ENCODE measurements at regions not wholly inside any gene's neighbourhood (a gene's known extent, or its start where the extent isn't known, plus 50 kb on each side); places are given as distances from the start of the nearest gene placed in this dataset.

DNA sequence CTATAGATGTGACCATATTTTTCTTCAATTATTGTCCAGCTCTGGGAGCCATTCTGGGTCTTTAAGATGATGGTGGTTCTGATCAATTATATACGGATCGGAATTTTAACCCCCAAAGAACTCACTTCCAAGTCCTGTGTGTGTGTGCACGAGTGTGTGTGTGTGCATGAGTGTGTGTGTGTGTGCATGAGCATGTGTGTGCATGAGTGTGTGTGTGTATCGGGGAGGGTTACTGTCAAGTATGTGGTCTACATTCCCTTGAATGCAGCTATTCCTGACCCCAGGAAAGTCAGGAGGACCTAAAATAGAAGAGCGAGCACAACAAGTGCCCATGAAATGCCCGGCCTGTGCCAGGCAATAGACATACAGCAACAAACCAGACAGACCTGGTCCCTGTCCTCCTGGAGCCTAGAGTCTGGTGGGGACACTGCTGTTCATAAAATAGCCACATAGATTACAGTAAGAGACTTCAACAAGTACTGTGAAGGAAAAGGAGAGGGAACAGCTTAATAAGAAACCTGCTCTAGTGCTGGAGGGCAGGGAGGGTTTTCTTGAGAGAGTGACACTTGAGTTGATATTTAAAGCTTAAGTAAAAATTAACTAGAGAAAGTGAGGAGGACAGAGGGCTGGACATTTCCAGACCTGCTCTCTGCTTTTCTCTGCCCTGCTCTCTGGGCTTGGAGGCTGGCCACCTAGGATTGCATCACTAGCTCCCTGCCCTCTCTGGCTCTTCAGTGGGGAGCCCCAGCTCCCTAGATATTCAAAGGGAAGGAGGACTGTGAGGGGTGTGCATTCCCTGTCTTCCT is 66.1 kb upstream of the SPON1 start:
- no peak for TF ChIP-seq EZH2phosphoT487 (IDR thresholded peaks at IDR 0.05; ENCODE audit: low read length)
- TF ChIP-seq, protein P1, sequence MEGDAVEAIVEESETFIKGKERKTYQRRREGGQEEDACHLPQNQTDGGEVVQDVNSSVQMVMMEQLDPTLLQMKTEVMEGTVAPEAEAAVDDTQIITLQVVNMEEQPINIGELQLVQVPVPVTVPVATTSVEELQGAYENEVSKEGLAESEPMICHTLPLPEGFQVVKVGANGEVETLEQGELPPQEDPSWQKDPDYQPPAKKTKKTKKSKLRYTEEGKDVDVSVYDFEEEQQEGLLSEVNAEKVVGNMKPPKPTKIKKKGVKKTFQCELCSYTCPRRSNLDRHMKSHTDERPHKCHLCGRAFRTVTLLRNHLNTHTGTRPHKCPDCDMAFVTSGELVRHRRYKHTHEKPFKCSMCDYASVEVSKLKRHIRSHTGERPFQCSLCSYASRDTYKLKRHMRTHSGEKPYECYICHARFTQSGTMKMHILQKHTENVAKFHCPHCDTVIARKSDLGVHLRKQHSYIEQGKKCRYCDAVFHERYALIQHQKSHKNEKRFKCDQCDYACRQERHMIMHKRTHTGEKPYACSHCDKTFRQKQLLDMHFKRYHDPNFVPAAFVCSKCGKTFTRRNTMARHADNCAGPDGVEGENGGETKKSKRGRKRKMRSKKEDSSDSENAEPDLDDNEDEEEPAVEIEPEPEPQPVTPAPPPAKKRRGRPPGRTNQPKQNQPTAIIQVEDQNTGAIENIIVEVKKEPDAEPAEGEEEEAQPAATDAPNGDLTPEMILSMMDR (IDR thresholded peaks at IDR 0.05; ENCODE audit: low read length) = no peak

Measured in MM.1S (cell line).